ENCODE measurements at regions not wholly inside any gene's neighbourhood (a gene's known extent, or its start where the extent isn't known, plus 50 kb on each side); places are given as distances from the start of the nearest gene placed in this dataset.

- in situ Hi-C loops (cut with HindIII; ENCODE audit: low sequenced_read_pairs) = no loop called here
- no peak for DNase-seq (ENCODE audit: low read depth, low spot score)
- TF ChIP-seq CTCF (IDR thresholded peaks at IDR 0.05; ENCODE audit: low read depth, low read length) = no peak
- no peak overlapping the region for H3K4me3 ChIP-seq (ENCODE audit: low read depth, low read length)
Observed at GRCh38 chr18:24669502-24669901, 209.1 kb downstream of the HRH4 start.

- H3K4me3 ChIP-seq (ENCODE audit: low read depth, low read length) = no peak overlapping the region
- DNase-seq (ENCODE audit: low read depth, low spot score) = no peak
- in situ Hi-C loops (cut with HindIII; ENCODE audit: low sequenced_read_pairs) = no loop called here
- no peak for TF ChIP-seq CTCF (IDR thresholded peaks at IDR 0.05; ENCODE audit: low read depth, low read length)
Observed at GRCh38 chr18:24672165-24672941, 211.9 kb downstream of the HRH4 start.

- TF ChIP-seq CTCF (IDR thresholded peaks at IDR 0.05; ENCODE audit: low read depth, low read length) = no peak
- H3K4me3 ChIP-seq (ENCODE audit: low read depth, low read length) = no peak overlapping the region
- no peak for DNase-seq (ENCODE audit: low read depth, low spot score)
- in situ Hi-C loops (cut with HindIII; ENCODE audit: low sequenced_read_pairs) = no loop called here
Observed at GRCh38 chr18:24674200-24674599, 213.8 kb downstream of the HRH4 start.

GRCh38 chr18:24674605-24675004 lies 214.2 kb downstream of the HRH4 start:
- in situ Hi-C loops (cut with HindIII; ENCODE audit: low sequenced_read_pairs) = no loop called here
- DNase-seq (ENCODE audit: low read depth, low spot score) = no peak
- no peak for TF ChIP-seq CTCF (IDR thresholded peaks at IDR 0.05; ENCODE audit: low read depth, low read length)
- H3K4me3 ChIP-seq (ENCODE audit: low read depth, low read length) = no peak overlapping the region

GRCh38 chr18:24677011-24677410 lies 216.6 kb downstream of the HRH4 start:
- in situ Hi-C loops (cut with HindIII; ENCODE audit: low sequenced_read_pairs) = no loop called here
- TF ChIP-seq CTCF (IDR thresholded peaks at IDR 0.05; ENCODE audit: low read depth, low read length) = no peak

GRCh38 chr18:24678107-24678506 lies 217.7 kb downstream of the HRH4 start:
- TF ChIP-seq CTCF (IDR thresholded peaks at IDR 0.05; ENCODE audit: low read depth, low read length) = no peak
- in situ Hi-C loops (cut with HindIII; ENCODE audit: low sequenced_read_pairs) = no loop called here
- no peak for DNase-seq (ENCODE audit: low read depth, low spot score)
- no peak overlapping the region for H3K4me3 ChIP-seq (ENCODE audit: low read depth, low read length)

More at GRCh38 chr18:24677011-24677410, 216.6 kb downstream of the HRH4 start:
- no peak overlapping the region for H3K4me3 ChIP-seq (ENCODE audit: low read depth, low read length)
- DNase-seq (ENCODE audit: low read depth, low spot score) = no peak
